Esophagus muscularis mucosa (tissue), 3 donors: ENCODE measurements at regions not wholly inside any gene's neighbourhood (a gene's known extent, or its start where the extent isn't known, plus 50 kb on each side); places are given as distances from the start of the nearest gene placed in this dataset.

Experiments
- CTCF ChIP-seq, 3 experiments: fragments of 200-600 bp in 2 of 3; fragments of 450-650 bp in 1 of 3; sonication (generic) in 2 of 3; IDR thresholded peaks; one replicate each; pipeline ENCODE4 v1.5.1; 2017 to 2019; ENCODE audit warnings: antibody characterized with exemption in 3 of 3, mild to moderate bottlenecking in 2 of 3, moderate library complexity in 1 of 3
- POLR2A ChIP-seq: fragments of 450-650 bp; IDR thresholded peaks from one replicate; pipeline ENCODE4 v1.6.1; 2017; ENCODE audit warnings: antibody characterized with exemption, moderate library complexity, mild to moderate bottlenecking, low read depth
- POLR2AphosphoS5 ChIP-seq, 2 donors: sonication (generic); formaldehyde crosslinking; IDR thresholded peaks; one replicate each; pipeline ENCODE4 v1.6.1; 2017; ENCODE audit warnings: antibody characterized with exemption in 2 of 2

- no peak for TF ChIP-seq POLR2AphosphoS5 (IDR thresholded peaks at IDR 0.05)
- no peak for TF ChIP-seq POLR2A
- no peak for TF ChIP-seq CTCF (IDR thresholded peaks at IDR 0.05)
Observed at GRCh38 chrX:147710301-147710700, 201.4 kb upstream of the FMR1 start.
